Breast epithelium (tissue), 4 donors: ENCODE measurements at regions not wholly inside any gene's neighbourhood (a gene's known extent, or its start where the extent isn't known, plus 50 kb on each side); places are given as distances from the start of the nearest gene placed in this dataset.
A peak's percentile ranks its signal among the peaks of the same experiment; 100 is the strongest.
"Not testable (repeated sequence)": the region's sequence is repeated elsewhere in the genome, so short reads cannot be mapped to it uniquely, and the experiment has no call there.

Source experiments
- DNase-seq, 2 donors: peaks; one replicate each; pipeline ENCODE4 v3.0.0-alpha.2; 2019; ENCODE audit warnings: low spot score in 2 of 2
- H3K27ac ChIP-seq, 2 donors: fragments of 200-600 bp; sonication (generic) in 1 of 2; one replicate each; pipeline ENCODE4 v1.5.1; 2016 to 2019; ENCODE audit warnings: mild to moderate bottlenecking in 1 of 2
- H3K27me3 ChIP-seq, 2 donors: fragments of 200-600 bp; sonication (generic) in 1 of 2; one replicate each; pipeline versions ENCODE4 v1.5.1 to v1.6.0; 2017 to 2019; ENCODE audit warnings: control low read depth in 1 of 2, mild to moderate bottlenecking in 1 of 2
- H3K36me3 ChIP-seq: fragments of 200-600 bp; one replicate; pipeline ENCODE4 v1.5.1; 2019
- H3K4me1 ChIP-seq, 2 donors: fragments of 200-600 bp; sonication (generic); one replicate each; pipeline ENCODE4 v1.5.1; 2016 to 2019; ENCODE audit warnings: control low read depth in 1 of 2
- H3K4me3 ChIP-seq, 3 donors: fragments of 200-600 bp; sonication (generic); 1 replicate in 2 of 3; 2 replicates in 1 of 3; pipeline ENCODE4 v1.5.1; 2016 to 2019; ENCODE audit warnings: mild to moderate bottlenecking in 3 of 3, moderate library complexity in 2 of 3
- H3K9me3 ChIP-seq, 2 donors: fragments of 200-600 bp; sonication (generic) in 1 of 2; one replicate each; pipeline ENCODE4 v1.5.1; 2016 to 2019; ENCODE audit warnings: control low read depth in 1 of 2
- POLR2A ChIP-seq: fragments of 450-650 bp; IDR thresholded peaks from one replicate; pipeline ENCODE4 v1.6.1; 2016; ENCODE audit warnings: antibody characterized with exemption, mild to moderate bottlenecking, moderate library complexity
- POLR2AphosphoS5 ChIP-seq, 3 donors: sonication (generic); formaldehyde crosslinking; IDR thresholded peaks; one replicate each; pipeline ENCODE4 v1.6.1; 2017; ENCODE audit warnings: antibody characterized with exemption in 3 of 3
- intact Hi-C: fragments of 100-400 bp; cut with DNase I; formaldehyde crosslinking; loops from one replicate; pipeline ENCODE4 v1.15.1; 2023; ENCODE audit warnings: low total_unique reads
- TF ChIP-seq, protein P1 (sequence below), 3 donors: fragments of 450-650 bp; IDR thresholded peaks; one replicate each; pipeline ENCODE4 v1.5.1; 2016 to 2017; ENCODE audit warnings: antibody characterized with exemption in 3 of 3, mild to moderate bottlenecking in 3 of 3, moderate library complexity in 3 of 3

DNA sequence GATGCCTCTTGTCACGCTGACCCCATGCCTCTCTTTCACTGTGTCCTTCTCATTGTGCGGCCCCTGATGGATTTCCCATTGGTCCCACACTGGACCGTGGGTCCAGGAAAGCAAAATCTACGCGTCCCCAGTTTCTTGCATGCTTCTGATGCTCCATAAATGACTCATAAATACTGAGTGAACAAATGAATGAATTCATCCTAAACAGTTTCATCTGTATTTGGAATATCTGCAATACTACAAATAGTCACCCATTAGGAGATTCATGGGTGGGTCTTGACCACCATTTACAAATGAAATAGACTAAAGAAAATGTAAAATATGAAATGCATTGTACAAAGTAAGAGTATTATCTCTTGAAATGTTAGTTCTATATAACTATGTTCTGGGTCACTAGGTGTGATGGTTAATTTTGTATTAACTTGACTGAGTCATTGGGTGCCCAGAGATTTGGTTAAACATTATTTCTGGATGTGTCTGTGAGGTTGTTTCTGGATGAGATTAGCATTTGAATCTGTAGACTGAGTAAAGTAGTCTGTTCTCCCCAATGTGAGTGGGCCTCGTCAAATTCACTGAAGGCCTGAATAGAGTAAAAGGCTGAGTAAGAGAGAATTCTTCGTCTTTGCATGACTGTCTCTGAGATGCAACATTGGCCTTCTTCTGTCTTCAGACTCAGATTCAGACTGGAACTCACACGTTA, 448.7 kb downstream of the PREX1 start:
- no peak overlapping the region for H3K4me3 ChIP-seq
- H3K4me1 ChIP-seq: no peaks in the 10 kb centered on the region
- no peak for DNase-seq
- no peaks in the 10 kb centered on the region for H3K36me3 ChIP-seq
- TF ChIP-seq POLR2AphosphoS5 (IDR thresholded peaks at IDR 0.05) (no peak), POLR2A (no peak)
- TF ChIP-seq, protein P1, sequence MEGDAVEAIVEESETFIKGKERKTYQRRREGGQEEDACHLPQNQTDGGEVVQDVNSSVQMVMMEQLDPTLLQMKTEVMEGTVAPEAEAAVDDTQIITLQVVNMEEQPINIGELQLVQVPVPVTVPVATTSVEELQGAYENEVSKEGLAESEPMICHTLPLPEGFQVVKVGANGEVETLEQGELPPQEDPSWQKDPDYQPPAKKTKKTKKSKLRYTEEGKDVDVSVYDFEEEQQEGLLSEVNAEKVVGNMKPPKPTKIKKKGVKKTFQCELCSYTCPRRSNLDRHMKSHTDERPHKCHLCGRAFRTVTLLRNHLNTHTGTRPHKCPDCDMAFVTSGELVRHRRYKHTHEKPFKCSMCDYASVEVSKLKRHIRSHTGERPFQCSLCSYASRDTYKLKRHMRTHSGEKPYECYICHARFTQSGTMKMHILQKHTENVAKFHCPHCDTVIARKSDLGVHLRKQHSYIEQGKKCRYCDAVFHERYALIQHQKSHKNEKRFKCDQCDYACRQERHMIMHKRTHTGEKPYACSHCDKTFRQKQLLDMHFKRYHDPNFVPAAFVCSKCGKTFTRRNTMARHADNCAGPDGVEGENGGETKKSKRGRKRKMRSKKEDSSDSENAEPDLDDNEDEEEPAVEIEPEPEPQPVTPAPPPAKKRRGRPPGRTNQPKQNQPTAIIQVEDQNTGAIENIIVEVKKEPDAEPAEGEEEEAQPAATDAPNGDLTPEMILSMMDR (IDR thresholded peaks at IDR 0.05): no peak
- H3K9me3 ChIP-seq: no peaks in the 10 kb centered on the region
- no peak overlapping the region for H3K27ac ChIP-seq
- H3K27me3 ChIP-seq: peaks cover 0 to 10% of the 10 kb centered on the region in 2 donors
- intact Hi-C loops: no loop called here

DNA sequence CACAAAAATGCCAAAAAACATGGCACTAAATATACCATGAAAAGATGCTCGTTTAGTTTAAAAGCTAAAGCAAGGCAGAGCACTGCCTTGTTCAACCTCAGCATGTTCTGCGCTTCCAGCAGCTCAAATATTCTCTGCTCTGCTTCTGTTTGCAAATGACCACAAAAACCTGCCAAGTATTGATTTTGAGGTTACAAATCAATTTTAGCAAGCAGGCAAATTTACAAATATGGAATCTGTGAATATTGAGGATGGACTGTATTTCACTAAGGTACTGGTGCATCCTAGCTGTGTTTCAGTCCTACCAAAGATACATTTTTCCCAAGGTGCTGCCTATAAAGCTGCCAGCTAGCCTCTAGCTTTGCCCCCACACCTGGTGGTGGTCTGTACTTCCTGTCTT, 449.9 kb downstream of the PREX1 start:
- Histone ChIP-seq H3K4me3 (no peak overlapping the region), H3K4me1 (no peaks in the 10 kb centered on the region), H3K27ac (no peak overlapping the region), H3K9me3 (no peaks in the 10 kb centered on the region), H3K27me3 (peaks cover 0 to 10% of the 10 kb centered on the region in 2 donors), H3K36me3 (no peaks in the 10 kb centered on the region)
- no peak for DNase-seq
- intact Hi-C loops: no loop called here
- TF ChIP-seq POLR2A (no peak), POLR2AphosphoS5 (IDR thresholded peaks at IDR 0.05) (no peak)
- TF ChIP-seq, protein P1 (IDR thresholded peaks at IDR 0.05): no peak

DNA sequence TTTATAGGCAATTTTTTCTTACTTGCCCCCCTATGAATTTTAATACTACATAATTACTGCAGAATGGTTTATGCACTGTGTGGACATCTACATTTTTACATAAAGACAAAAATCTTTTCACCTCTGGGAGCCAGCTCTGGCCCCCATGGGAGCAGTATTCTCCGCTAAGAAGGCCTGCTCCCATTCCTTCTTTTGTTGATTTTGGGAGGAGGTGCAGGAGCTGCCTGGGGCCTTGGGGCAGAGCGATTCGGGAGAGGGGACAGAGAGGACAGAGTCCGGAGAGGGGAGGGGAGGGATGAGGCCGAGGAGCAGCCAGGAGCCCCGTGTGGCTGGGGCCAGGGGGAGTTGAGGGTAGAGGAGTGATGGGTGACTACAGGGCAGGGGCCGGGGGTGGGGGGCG, 452.0 kb downstream of the PREX1 start:
- H3K9me3 ChIP-seq: no peaks in the 10 kb centered on the region
- no peaks in the 10 kb centered on the region for H3K4me1 ChIP-seq
- peaks cover 0 to 10% of the 10 kb centered on the region in 2 donors for H3K27me3 ChIP-seq
- H3K4me3 ChIP-seq: no peak overlapping the region
- H3K27ac ChIP-seq: no peak overlapping the region
- TF ChIP-seq POLR2A (no peak), POLR2AphosphoS5 (IDR thresholded peaks at IDR 0.05) (no peak)
- TF ChIP-seq, protein P1 (IDR thresholded peaks at IDR 0.05): no peak
- intact Hi-C loops: no loop called here
- H3K36me3 ChIP-seq: no peaks in the 10 kb centered on the region
- DNase-seq: no peak

DNA sequence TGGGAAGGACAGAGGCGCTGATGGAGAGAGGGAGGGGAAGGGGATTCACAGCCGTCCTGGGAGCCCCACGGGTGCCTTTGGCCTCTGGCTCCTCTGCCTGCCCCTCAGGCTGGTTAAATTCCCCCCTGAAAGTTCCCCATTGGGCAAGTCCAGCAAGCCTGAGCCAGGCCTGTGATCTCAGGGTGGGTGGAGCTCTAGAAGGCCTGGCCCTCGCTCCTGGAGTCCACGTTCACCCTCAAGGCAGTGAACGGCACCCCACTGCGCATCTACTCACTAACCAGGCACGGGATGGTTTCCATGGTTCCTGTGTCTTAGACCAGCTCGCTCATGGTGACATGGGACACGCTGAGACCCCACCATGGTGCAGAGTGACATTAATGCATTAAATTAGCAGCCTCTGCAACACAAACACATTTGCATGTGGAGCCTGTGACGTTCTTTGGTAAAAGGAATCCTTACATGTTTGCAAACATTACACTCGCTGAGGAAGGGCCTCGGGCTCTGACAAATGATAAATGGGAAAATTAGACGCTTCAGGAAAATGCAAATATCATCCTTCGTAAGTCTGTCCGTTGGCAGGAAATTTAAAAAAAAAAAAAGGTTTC, 452.7 kb downstream of the PREX1 start:
- Histone ChIP-seq H3K9me3 (no peaks in the 10 kb centered on the region), H3K4me1 (no peaks in the 10 kb centered on the region), H3K4me3 (no peak overlapping the region), H3K36me3 (no peaks in the 10 kb centered on the region), H3K27me3 (peaks cover 0 to 10% of the 10 kb centered on the region in 2 donors), H3K27ac (peak overlapping the region in 1 of 2 donors; percentile 26)
- TF ChIP-seq, protein P1 (IDR thresholded peaks at IDR 0.05): no peak
- TF ChIP-seq POLR2AphosphoS5 (IDR thresholded peaks at IDR 0.05) (no peak), POLR2A (no peak)
- DNase-seq: no peak
- intact Hi-C loops: no loop called here

DNA sequence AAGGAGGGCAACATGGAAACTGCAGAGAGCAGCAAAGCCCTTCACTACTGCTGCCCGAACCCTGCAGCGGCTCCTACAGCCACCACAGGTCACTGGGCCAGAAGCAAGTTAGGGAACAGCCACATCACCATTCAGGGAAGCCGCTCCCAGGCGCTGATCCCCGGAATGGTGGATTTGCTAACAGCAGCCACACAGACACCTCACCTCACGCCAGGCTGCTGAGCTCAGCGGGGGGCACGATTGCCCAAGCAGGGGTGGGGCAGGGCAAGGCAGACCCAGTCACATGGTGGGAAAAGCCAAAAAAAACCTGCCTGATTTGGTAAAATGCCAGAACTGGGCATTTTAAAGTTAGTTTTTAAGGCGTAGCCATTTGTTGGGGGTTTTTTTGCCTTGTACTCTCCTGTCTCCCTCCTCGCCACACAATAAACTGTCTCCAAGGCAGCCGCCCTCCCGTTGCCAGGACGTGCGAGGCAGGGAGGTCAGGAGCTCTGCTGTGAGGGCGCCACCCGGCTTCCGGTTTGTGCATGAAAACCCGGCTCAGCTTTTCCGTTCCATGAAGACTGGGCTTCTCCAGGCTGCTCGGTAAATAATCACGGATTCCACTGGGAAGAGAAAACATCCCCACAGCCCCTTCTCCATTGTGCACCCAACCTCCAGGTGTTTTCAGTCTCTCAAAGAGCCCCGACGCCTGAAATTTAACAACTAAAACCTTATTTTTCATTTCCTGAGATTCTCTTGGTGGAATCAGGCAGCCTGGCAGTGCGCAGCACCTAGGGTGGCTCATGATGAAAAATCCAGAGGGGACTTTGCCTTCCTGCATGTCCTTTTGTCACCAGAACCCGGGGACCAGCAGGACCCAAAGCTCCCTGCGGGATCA, 453.5 kb downstream of the PREX1 start:
- DNase-seq, H3K4me3 ChIP-seq, H3K36me3 ChIP-seq, H3K9me3 ChIP-seq, intact Hi-C loops, H3K4me1 ChIP-seq: not testable (repeated sequence)
- peak overlapping the region in 1 of 2 donors; percentile 58 for H3K27ac ChIP-seq
- H3K27me3 ChIP-seq: peaks cover 0 to 10% of the 10 kb centered on the region in 2 donors
- TF ChIP-seq POLR2AphosphoS5 (IDR thresholded peaks at IDR 0.05): peak in 1 of 3 donors; percentile 17
